Neuronal stem cell (in vitro differentiated cells): ENCODE measurements at regions not wholly inside any gene's neighbourhood (a gene's known extent, or its start where the extent isn't known, plus 50 kb on each side); places are given as distances from the start of the nearest gene placed in this dataset.

ENCODE experiments used
- DNase-seq: peaks from one replicate; pipeline ENCODE4 v3.0.0-alpha.2; 2013; ENCODE audit warnings: low spot score
- H2AFZ ChIP-seq: one replicate; pipeline ENCODE4 v1.6.1; 2013; ENCODE audit warnings: mild to moderate bottlenecking, low read length, inconsistent platforms
- H2AK5ac ChIP-seq: 2 replicates; pipeline ENCODE4 v1.6.1; 2013; ENCODE audit warnings: low read depth, mild to moderate bottlenecking, inconsistent platforms, low read length, moderate library complexity, mixed read lengths
- H2BK120ac ChIP-seq: 2 replicates; pipeline ENCODE4 v1.6.1; 2013; ENCODE audit warnings: low read depth, mild to moderate bottlenecking, inconsistent platforms, low read length, moderate library complexity, mixed read lengths
- H2BK12ac ChIP-seq: one replicate; pipeline ENCODE4 v1.6.1; 2013; ENCODE audit warnings: low read length, inconsistent platforms
- H2BK15ac ChIP-seq: 2 replicates; pipeline ENCODE4 v1.6.1; 2013; ENCODE audit warnings: mild to moderate bottlenecking, low read length, inconsistent platforms, mixed read lengths
- H2BK5ac ChIP-seq: one replicate; pipeline ENCODE4 v1.6.1; 2013; ENCODE audit warnings: inconsistent platforms, mild to moderate bottlenecking, low read length, moderate library complexity
- H3K14ac ChIP-seq: one replicate; pipeline ENCODE4 v1.6.1; 2013; ENCODE audit warnings: low read length, inconsistent platforms
- H3K18ac ChIP-seq: 2 replicates; pipeline ENCODE4 v1.6.1; 2013; ENCODE audit warnings: low read length, inconsistent platforms
- H3K23ac ChIP-seq: 2 replicates; pipeline ENCODE4 v1.6.1; 2013; ENCODE audit warnings: low read depth, mild to moderate bottlenecking, mixed read lengths, low read length, inconsistent platforms; ENCODE audit not compliant: poor library complexity
- H3K27ac ChIP-seq: replicated peaks from 3 replicates; pipeline ENCODE4 v1.5.1; 2013; ENCODE audit warnings: low read length, inconsistent platforms
- H3K27me3 ChIP-seq, 3 experiments: 2 replicates each; pipeline ENCODE4 v1.6.1; 2013; ENCODE audit warnings: low read length in 3 of 3, mild to moderate bottlenecking in 2 of 3, inconsistent platforms in 1 of 3, low read depth in 1 of 3, mixed read lengths in 1 of 3, moderate library complexity in 1 of 3; ENCODE audit not compliant: control insufficient read depth in 3 of 3, insufficient read depth in 3 of 3
- H3K36me3 ChIP-seq, 2 donors: replicated peaks in 1 of 2; 2 replicates each; pipeline ENCODE4 v1.6.1; 2013; ENCODE audit warnings: low read length in 2 of 2; ENCODE audit not compliant: control insufficient read depth in 2 of 2, insufficient read depth in 2 of 2
- H3K4ac ChIP-seq: 2 replicates; pipeline ENCODE4 v1.6.1; 2013; ENCODE audit warnings: inconsistent platforms, mild to moderate bottlenecking, low read length, moderate library complexity
- H3K4me1 ChIP-seq, 2 donors: 1 replicate in 1 of 2; 2 replicates in 1 of 2; pipeline ENCODE4 v1.6.1; 2013; ENCODE audit warnings: low read length in 2 of 2, low read depth in 1 of 2; ENCODE audit not compliant: control insufficient read depth in 2 of 2, insufficient read depth in 1 of 2
- H3K4me2 ChIP-seq: one replicate; pipeline ENCODE4 v1.6.1; 2013; ENCODE audit warnings: mild to moderate bottlenecking, low read length, inconsistent platforms; ENCODE audit not compliant: insufficient read depth, poor library complexity, severe bottlenecking
- H3K4me3 ChIP-seq, 2 donors: 2 replicates each; pipeline ENCODE4 v1.5.1; 2013; ENCODE audit warnings: low read length in 2 of 2, mild to moderate bottlenecking in 2 of 2, inconsistent platforms in 1 of 2, moderate library complexity in 1 of 2
- H3K79me1 ChIP-seq: one replicate; pipeline ENCODE4 v1.6.1; 2013; ENCODE audit warnings: low read depth, mild to moderate bottlenecking, inconsistent platforms, low read length, moderate library complexity
- H3K9ac ChIP-seq: one replicate; pipeline ENCODE4 v1.6.1; 2013; ENCODE audit warnings: mild to moderate bottlenecking, low read depth, low read length, inconsistent platforms; ENCODE audit not compliant: poor library complexity
- H3K9me3 ChIP-seq, 2 donors: replicated peaks in 1 of 2; 2 replicates each; pipeline versions ENCODE3 to v1.6.1; 2013; ENCODE audit warnings: low read length in 2 of 2, mild to moderate bottlenecking in 2 of 2, inconsistent platforms in 1 of 2, low read depth in 1 of 2, mixed read lengths in 1 of 2, moderate library complexity in 1 of 2; ENCODE audit not compliant: control insufficient read depth in 2 of 2, insufficient read depth in 1 of 2
- H4K8ac ChIP-seq: one replicate; pipeline ENCODE4 v1.6.1; 2013; ENCODE audit warnings: low read depth, mild to moderate bottlenecking, inconsistent platforms, low read length, moderate library complexity
- H4K91ac ChIP-seq: one replicate; pipeline ENCODE4 v1.6.1; 2013; ENCODE audit warnings: low read length, low read depth, mild to moderate bottlenecking, inconsistent platforms; ENCODE audit not compliant: poor library complexity
- WGBS, 2 donors: extraction: QIAGEN DNeasy Blood & Tissue Kit; methylation state at CpG; one replicate each; pipeline ENCODE4 v1.1.7; 2013; ENCODE audit warnings: missing lambda C conversion rate in 2 of 2, mixed read lengths in 1 of 2; ENCODE audit not compliant: insufficient read length in 2 of 2, insufficient replicate concordance in 1 of 2; ENCODE audit errors: extremely low coverage in 2 of 2; 5-methylcytosine and 5-hydroxymethylcytosine counted together

GRCh38 chr5:113902917-113903660 is 389.6 kb downstream of the YTHDC2 start:
- no peak overlapping the region for H2BK5ac ChIP-seq
- WGBS, 2 donors, result no CpG with 5 or more reads among the region's 2 CpGs
- H3K27ac ChIP-seq, result no peak overlapping the region

GRCh38 chr5:113909782-113910181 is 396.3 kb downstream of the YTHDC2 start:
- Histone ChIP-seq H3K9me3 (no peaks in the 10 kb centered on the region), H3K18ac (no peak overlapping the region), H4K91ac (no peak overlapping the region), H2BK12ac (no peak overlapping the region), H3K9ac (no peak overlapping the region), H2BK15ac (no peak overlapping the region), H3K23ac (no peak overlapping the region), H3K27ac (no peak overlapping the region), H2BK5ac (no peak overlapping the region), H3K36me3 (no peaks in the 10 kb centered on the region), H3K4me1 (no peaks in the 10 kb centered on the region), H4K8ac (no peak overlapping the region), H3K4ac (no peak overlapping the region), H3K4me3 (no peak overlapping the region), H2AK5ac (no peak overlapping the region), H2AFZ (no peak overlapping the region), H3K79me1 (no peaks in the 10 kb centered on the region), H3K4me2 (no peak overlapping the region), H3K14ac (no peak overlapping the region), H2BK120ac (no peak overlapping the region), H3K27me3 (no peaks in the 10 kb centered on the region)
- WGBS, 2 donors, result no CpG with 5 or more reads among the region's 6 CpGs
- DNase-seq, result no peak

More at GRCh38 chr5:113902917-113903660, 389.6 kb downstream of the YTHDC2 start:
- Histone ChIP-seq H4K8ac (no peak overlapping the region), H3K27me3 (peaks cover 0 to 2% (median 0%) of the 10 kb centered on the region in 3 experiments), H2AK5ac (no peak overlapping the region), H4K91ac (no peak overlapping the region), H3K4ac (no peak overlapping the region), H3K79me1 (no peaks in the 10 kb centered on the region), H3K4me1 (no peaks in the 10 kb centered on the region), H3K4me2 (no peak overlapping the region), H3K9ac (no peak overlapping the region), H2BK120ac (no peak overlapping the region), H3K14ac (no peak overlapping the region), H3K18ac (no peak overlapping the region), H2AFZ (no peak overlapping the region), H3K36me3 (no peaks in the 10 kb centered on the region), H3K4me3 (no peak overlapping the region), H2BK12ac (no peak overlapping the region), H3K23ac (no peak overlapping the region), H2BK15ac (no peak overlapping the region), H3K9me3 (no peaks in the 10 kb centered on the region)
- no peak for DNase-seq

DNA sequence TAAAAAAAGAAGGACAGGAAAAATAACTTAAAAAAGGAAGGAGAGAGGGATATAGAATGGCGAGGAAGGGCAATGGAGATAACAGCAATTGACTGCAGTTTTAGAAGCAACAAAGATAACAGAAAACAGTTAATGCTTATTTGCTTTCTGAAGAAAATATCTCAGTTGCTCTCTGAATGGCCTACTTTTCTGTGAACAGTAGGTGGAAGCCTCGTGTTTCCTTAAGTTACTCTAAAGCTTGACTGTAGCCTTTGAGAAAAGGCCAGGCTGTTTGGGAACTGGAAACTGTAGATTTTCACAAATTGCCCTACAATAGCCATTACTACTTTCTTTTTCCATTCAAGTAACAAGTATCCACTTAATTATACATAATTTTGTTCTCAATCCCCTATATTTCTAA is 404.5 kb downstream of the YTHDC2 start:
- H2BK15ac ChIP-seq, result no peak overlapping the region
- no CpG with 5 or more reads among the region's 2 CpGs for WGBS, 2 donors
- no peak overlapping the region for H3K9ac ChIP-seq
- no peak overlapping the region for H3K27ac ChIP-seq
- H4K91ac ChIP-seq, result no peak overlapping the region
- no peak overlapping the region for H2BK5ac ChIP-seq
- H4K8ac ChIP-seq, result no peak overlapping the region
- no peaks in the 10 kb centered on the region for H3K36me3 ChIP-seq
- H2AFZ ChIP-seq, result no peak overlapping the region
- no peak overlapping the region for H3K23ac ChIP-seq
- no peak overlapping the region for H3K4me3 ChIP-seq
- H3K4me2 ChIP-seq, result no peak overlapping the region
- H3K79me1 ChIP-seq, result no peaks in the 10 kb centered on the region
- DNase-seq, result no peak
- no peak overlapping the region for H3K18ac ChIP-seq
- no peak overlapping the region for H2BK120ac ChIP-seq
- no peak overlapping the region for H2AK5ac ChIP-seq
- no peak overlapping the region for H3K14ac ChIP-seq
- no peak overlapping the region for H2BK12ac ChIP-seq
- no peaks in the 10 kb centered on the region for H3K27me3 ChIP-seq
- H3K4me1 ChIP-seq, result no peaks in the 10 kb centered on the region
- H3K9me3 ChIP-seq, result no peaks in the 10 kb centered on the region
- no peak overlapping the region for H3K4ac ChIP-seq

GRCh38 chr5:113922343-113922742 is 408.8 kb downstream of the YTHDC2 start:
- H2BK120ac ChIP-seq, result no peak overlapping the region
- no peak overlapping the region for H3K9ac ChIP-seq
- no peak overlapping the region for H3K18ac ChIP-seq
- no peak overlapping the region for H4K91ac ChIP-seq
- H3K4me3 ChIP-seq, result no peak overlapping the region
- DNase-seq, result no peak
- no peaks in the 10 kb centered on the region for H3K27me3 ChIP-seq
- H3K23ac ChIP-seq, result no peak overlapping the region
- no peak overlapping the region for H3K14ac ChIP-seq
- no peaks in the 10 kb centered on the region for H3K9me3 ChIP-seq
- no peak overlapping the region for H4K8ac ChIP-seq
- H3K4ac ChIP-seq, result no peak overlapping the region
- H2BK12ac ChIP-seq, result no peak overlapping the region
- H3K4me2 ChIP-seq, result no peak overlapping the region
- H3K27ac ChIP-seq, result no peak overlapping the region
- H2BK15ac ChIP-seq, result no peak overlapping the region
- peaks cover 0 to 3% of the 10 kb centered on the region in 2 donors for H3K4me1 ChIP-seq
- H3K36me3 ChIP-seq, result no peaks in the 10 kb centered on the region
- H2BK5ac ChIP-seq, result no peak overlapping the region
- H3K79me1 ChIP-seq, result no peaks in the 10 kb centered on the region
- no peak overlapping the region for H2AK5ac ChIP-seq
- no peak overlapping the region for H2AFZ ChIP-seq
- no CpG with 5 or more reads among the region's 3 CpGs for WGBS, 2 donors
